Neural progenitor cell (in vitro differentiated cells): ENCODE measurements at regions not wholly inside any gene's neighbourhood (a gene's known extent, or its start where the extent isn't known, plus 50 kb on each side); places are given as distances from the start of the nearest gene placed in this dataset.

Experiments used
- DNase-seq: peaks from one replicate; pipeline ENCODE4 v3.0.0-alpha.2; 2016; ENCODE audit warnings: low spot score
- H2AFZ ChIP-seq: fragments of 200-600 bp; sonication (generic); replicated peaks from 2 replicates; pipeline ENCODE4 v1.6.1; 2016; ENCODE audit warnings: antibody characterized with exemption
- H3F3A ChIP-seq: fragments of 200-600 bp; sonication (generic); 2 replicates; pipeline ENCODE4 v1.6.1; 2016; ENCODE audit warnings: antibody characterized with exemption, low read depth
- H3K27ac ChIP-seq: fragments of 200-600 bp; sonication (generic); 2 replicates; pipeline ENCODE4 v1.5.1; 2016; ENCODE audit warnings: mild to moderate bottlenecking
- H3K27me3 ChIP-seq: fragments of 200-600 bp; sonication (generic); 2 replicates; pipeline ENCODE4 v1.6.1; 2016; ENCODE audit warnings: mild to moderate bottlenecking, moderate library complexity
- H3K36me3 ChIP-seq: fragments of 200-600 bp; sonication (generic); 2 replicates; pipeline ENCODE4 v1.5.1; 2016
- H3K4me1 ChIP-seq: fragments of 200-600 bp; sonication (generic); 2 replicates; pipeline ENCODE4 v1.6.1; 2016; ENCODE audit warnings: mixed run types
- H3K4me2 ChIP-seq: fragments of 200-600 bp; sonication (generic); 2 replicates; pipeline ENCODE4 v1.6.1; 2016
- H3K4me3 ChIP-seq: fragments of 200-600 bp; sonication (generic); 2 replicates; pipeline ENCODE4 v1.5.1; 2016
- H3K79me2 ChIP-seq: fragments of 200-600 bp; sonication (generic); 2 replicates; pipeline ENCODE4 v1.6.1; 2016; ENCODE audit warnings: low read depth
- H3K9ac ChIP-seq: fragments of 200-600 bp; sonication (generic); 2 replicates; pipeline ENCODE4 v1.6.1; 2016
- H3K9me3 ChIP-seq: fragments of 200-600 bp; sonication (generic); 2 replicates; pipeline ENCODE4 v1.5.1; 2016; ENCODE audit warnings: low read depth
- H4K20me1 ChIP-seq: fragments of 200-600 bp; sonication (generic); 2 replicates; pipeline ENCODE4 v1.6.1; 2016; ENCODE audit warnings: low read depth
- H3K27ac Mint-ChIP-seq: 3 replicates; pipeline ENCODE4 v1.8.0; 2021; ENCODE audit warnings: mixed read lengths
- H3K27me3 Mint-ChIP-seq: 2 replicates; pipeline ENCODE4 v1.8.0; 2022; ENCODE audit warnings: low read depth, mild to moderate bottlenecking, inconsistent platforms, moderate library complexity, mixed read lengths; ENCODE audit not compliant: insufficient read depth
- H3K36me3 Mint-ChIP-seq: 3 replicates; pipeline ENCODE4 v1.8.0; 2021; ENCODE audit warnings: mixed read lengths
- H3K4me1 Mint-ChIP-seq: 3 replicates; pipeline ENCODE4 v1.8.0; 2021; ENCODE audit warnings: mixed read lengths
- H3K4me3 Mint-ChIP-seq: 3 replicates; pipeline ENCODE4 v1.8.0; 2021; ENCODE audit warnings: mild to moderate bottlenecking, moderate library complexity, mixed read lengths
- H3K9me3 Mint-ChIP-seq: 3 replicates; pipeline ENCODE4 v1.8.0; 2020; ENCODE audit warnings: mixed read lengths
- CTCF ChIP-seq: fragments of 200-600 bp; sonication (generic); IDR thresholded peaks from 2 replicates; pipeline ENCODE4 v1.5.1; 2017; ENCODE audit warnings: antibody characterized with exemption, mild to moderate bottlenecking
- EZH2 ChIP-seq: fragments of 200-600 bp; sonication (generic); IDR thresholded peaks from 2 replicates; pipeline ENCODE4 v1.6.1; 2017; ENCODE audit warnings: antibody characterized with exemption, mild to moderate bottlenecking, moderate library complexity
- EZH2phosphoT487 ChIP-seq: fragments of 200-600 bp; sonication (generic); IDR thresholded peaks from 2 replicates; pipeline ENCODE4 v1.6.1; 2017; ENCODE audit warnings: antibody characterized with exemption

GRCh38 chr10:33519130-33519860 lies 184.8 kb upstream of the NRP1 start:
- Histone ChIP-seq H3K27ac (no peak overlapping the region), H4K20me1 (no peaks in the 10 kb centered on the region), H3K79me2 (no peaks in the 10 kb centered on the region), H3K4me3 (no peak overlapping the region), H3K4me2 (no peak overlapping the region), H3K27me3 (no peaks in the 10 kb centered on the region), H3K36me3 (no peaks in the 10 kb centered on the region), H3K4me1 (no peaks in the 10 kb centered on the region), H3F3A (no peaks in the 10 kb centered on the region), H3K9me3 (no peaks in the 10 kb centered on the region), H3K9ac (no peak overlapping the region), H2AFZ (no peak overlapping the region)
- DNase-seq, result no peak
- Mint-ChIP-seq H3K36me3 (no peaks in the 10 kb centered on the region), H3K9me3 (peaks cover 6% of the 10 kb centered on the region), H3K4me1 (peaks cover under 1% of the 10 kb centered on the region), H3K4me3 (no peak overlapping the region), H3K27ac (no peak overlapping the region), H3K27me3 (peaks cover 7% of the 10 kb centered on the region)
- TF ChIP-seq EZH2phosphoT487 (no peak), EZH2 (no peak), CTCF (no peak)

- Histone ChIP-seq H3K27me3 (no peaks in the 10 kb centered on the region), H3K9me3 (no peaks in the 10 kb centered on the region), H3K4me1 (peaks cover 6% of the 10 kb centered on the region), H3K27ac (no peak overlapping the region), H2AFZ (no peak overlapping the region), H3K9ac (no peak overlapping the region), H3K36me3 (no peaks in the 10 kb centered on the region), H4K20me1 (no peaks in the 10 kb centered on the region), H3K79me2 (no peaks in the 10 kb centered on the region), H3F3A (no peaks in the 10 kb centered on the region), H3K4me2 (no peak overlapping the region), H3K4me3 (no peak overlapping the region)
- TF ChIP-seq CTCF, result no peak
- TF ChIP-seq EZH2, result no peak
- no peak for TF ChIP-seq EZH2phosphoT487
- Mint-ChIP-seq H3K4me1 (peaks cover 15% of the 10 kb centered on the region), H3K4me3 (no peak overlapping the region), H3K27me3 (peaks cover 9% of the 10 kb centered on the region), H3K36me3 (no peaks in the 10 kb centered on the region), H3K9me3 (peaks cover 4% of the 10 kb centered on the region), H3K27ac (no peak overlapping the region)
- DNase-seq, result no peak
Measured at GRCh38 chr10:33510206-33510605, 175.7 kb upstream of the NRP1 start.

GRCh38 chr10:33509231-33509831 lies 174.9 kb upstream of the NRP1 start:
- Mint-ChIP-seq H3K9me3 (peaks cover 4% of the 10 kb centered on the region), H3K4me3 (no peak overlapping the region), H3K36me3 (no peaks in the 10 kb centered on the region), H3K4me1 (peaks cover 15% of the 10 kb centered on the region), H3K27ac (peak overlapping the region; percentile 15), H3K27me3 (peaks cover 9% of the 10 kb centered on the region)
- TF ChIP-seq EZH2 (no peak), CTCF (no peak), EZH2phosphoT487 (no peak)
- no peak for DNase-seq
- no peaks in the 10 kb centered on the region for H3K79me2 ChIP-seq
- no peak overlapping the region for H3K4me3 ChIP-seq
- H3F3A ChIP-seq, result no peaks in the 10 kb centered on the region
- no peak overlapping the region for H3K4me2 ChIP-seq
- H4K20me1 ChIP-seq, result no peaks in the 10 kb centered on the region
- no peaks in the 10 kb centered on the region for H3K9me3 ChIP-seq
- H2AFZ ChIP-seq, result peak overlapping the region; percentile 11
- no peak overlapping the region for H3K27ac ChIP-seq
- H3K4me1 ChIP-seq, result peaks cover 6% of the 10 kb centered on the region
- H3K27me3 ChIP-seq, result no peaks in the 10 kb centered on the region
- H3K9ac ChIP-seq, result no peak overlapping the region
- H3K36me3 ChIP-seq, result no peaks in the 10 kb centered on the region
